Ascending aorta (tissue), 2 donors: ENCODE measurements at regions not wholly inside any gene's neighbourhood (a gene's known extent, or its start where the extent isn't known, plus 50 kb on each side); places are given as distances from the start of the nearest gene placed in this dataset.

ENCODE experiments used
- DNase-seq, 2 donors: peaks; one replicate each; pipeline ENCODE4 v3.0.0-alpha.2; 2019; ENCODE audit warnings: low spot score in 2 of 2
- H3K27ac ChIP-seq, 2 donors: fragments of 200-600 bp; sonication (generic); one replicate each; pipeline ENCODE4 v1.5.1; 2016 to 2017; ENCODE audit warnings: mild to moderate bottlenecking in 1 of 2
- H3K27me3 ChIP-seq: fragments of 200-600 bp; sonication (generic); one replicate; pipeline ENCODE4 v1.5.1; 2017
- H3K36me3 ChIP-seq, 2 donors: fragments of 200-600 bp; sonication (generic); one replicate each; pipeline ENCODE4 v1.5.1; 2016
- H3K4me1 ChIP-seq, 2 donors: fragments of 200-600 bp; sonication (generic); one replicate each; pipeline ENCODE4 v1.5.1; 2016 to 2017; ENCODE audit warnings: mild to moderate bottlenecking in 1 of 2
- H3K4me3 ChIP-seq, 2 donors: fragments of 200-600 bp; sonication (generic); one replicate each; pipeline ENCODE4 v1.5.1; 2016 to 2017; ENCODE audit warnings: mild to moderate bottlenecking in 1 of 2
- H3K9me3 ChIP-seq, 2 donors: fragments of 200-600 bp; sonication (generic); one replicate each; pipeline ENCODE4 v1.5.1; 2016
- intact Hi-C: fragments of 100-400 bp; cut with DNase I; formaldehyde crosslinking; loops from one replicate; pipeline ENCODE4 v1.15.1; 2023
- TF ChIP-seq, protein P1 (sequence below), 3 experiments: fragments of 200-600 bp in 2 of 3; fragments of 450-650 bp in 1 of 3; sonication (generic) in 2 of 3; IDR thresholded peaks; one replicate each; pipeline ENCODE4 v1.5.1; 2016 to 2019; ENCODE audit warnings: antibody characterized with exemption in 3 of 3, mild to moderate bottlenecking in 1 of 3, moderate library complexity in 1 of 3

- no peak for DNase-seq
- intact Hi-C loops, result no loop called here
- H3K4me1 ChIP-seq, result no peaks in the 10 kb centered on the region
- H3K4me3 ChIP-seq, result no peak overlapping the region
- H3K36me3 ChIP-seq, result no peaks in the 10 kb centered on the region
- no peaks in the 10 kb centered on the region for H3K9me3 ChIP-seq
- no peaks in the 10 kb centered on the region for H3K27me3 ChIP-seq
- TF ChIP-seq, protein P1, sequence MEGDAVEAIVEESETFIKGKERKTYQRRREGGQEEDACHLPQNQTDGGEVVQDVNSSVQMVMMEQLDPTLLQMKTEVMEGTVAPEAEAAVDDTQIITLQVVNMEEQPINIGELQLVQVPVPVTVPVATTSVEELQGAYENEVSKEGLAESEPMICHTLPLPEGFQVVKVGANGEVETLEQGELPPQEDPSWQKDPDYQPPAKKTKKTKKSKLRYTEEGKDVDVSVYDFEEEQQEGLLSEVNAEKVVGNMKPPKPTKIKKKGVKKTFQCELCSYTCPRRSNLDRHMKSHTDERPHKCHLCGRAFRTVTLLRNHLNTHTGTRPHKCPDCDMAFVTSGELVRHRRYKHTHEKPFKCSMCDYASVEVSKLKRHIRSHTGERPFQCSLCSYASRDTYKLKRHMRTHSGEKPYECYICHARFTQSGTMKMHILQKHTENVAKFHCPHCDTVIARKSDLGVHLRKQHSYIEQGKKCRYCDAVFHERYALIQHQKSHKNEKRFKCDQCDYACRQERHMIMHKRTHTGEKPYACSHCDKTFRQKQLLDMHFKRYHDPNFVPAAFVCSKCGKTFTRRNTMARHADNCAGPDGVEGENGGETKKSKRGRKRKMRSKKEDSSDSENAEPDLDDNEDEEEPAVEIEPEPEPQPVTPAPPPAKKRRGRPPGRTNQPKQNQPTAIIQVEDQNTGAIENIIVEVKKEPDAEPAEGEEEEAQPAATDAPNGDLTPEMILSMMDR (IDR thresholded peaks at IDR 0.05), result no peak
- H3K27ac ChIP-seq, result no peak overlapping the region
Measured at GRCh38 chr15:81966631-81967030, 79.2 kb downstream of the MEX3B start.

DNA sequence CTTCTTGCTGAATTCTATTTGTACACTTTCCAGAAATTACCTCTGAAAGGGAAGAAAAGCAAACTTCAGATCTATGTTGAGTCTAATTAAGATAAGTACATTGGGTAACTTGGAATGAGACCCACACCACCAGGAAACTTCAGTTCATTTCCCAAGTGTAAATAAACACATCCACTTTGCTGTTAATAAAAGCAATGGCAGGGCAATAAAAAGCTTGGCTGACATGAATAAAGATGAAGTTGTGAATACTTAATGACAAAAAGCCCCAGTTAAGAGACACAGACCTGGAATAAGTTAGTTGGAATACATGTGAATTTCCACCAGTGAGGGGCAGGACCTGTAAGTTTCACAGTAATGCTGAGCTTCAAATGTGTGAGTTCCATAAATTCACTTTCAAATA lies 83.3 kb downstream of the MEX3B start:
- intact Hi-C loops, result no loop called here
- H3K27me3 ChIP-seq, result no peaks in the 10 kb centered on the region
- no peaks in the 10 kb centered on the region for H3K36me3 ChIP-seq
- DNase-seq, result no peak
- H3K4me1 ChIP-seq, result no peaks in the 10 kb centered on the region
- no peaks in the 10 kb centered on the region for H3K9me3 ChIP-seq
- H3K27ac ChIP-seq, result no peak overlapping the region
- H3K4me3 ChIP-seq, result no peak overlapping the region
- TF ChIP-seq, protein P1 (IDR thresholded peaks at IDR 0.05), result no peak

DNA sequence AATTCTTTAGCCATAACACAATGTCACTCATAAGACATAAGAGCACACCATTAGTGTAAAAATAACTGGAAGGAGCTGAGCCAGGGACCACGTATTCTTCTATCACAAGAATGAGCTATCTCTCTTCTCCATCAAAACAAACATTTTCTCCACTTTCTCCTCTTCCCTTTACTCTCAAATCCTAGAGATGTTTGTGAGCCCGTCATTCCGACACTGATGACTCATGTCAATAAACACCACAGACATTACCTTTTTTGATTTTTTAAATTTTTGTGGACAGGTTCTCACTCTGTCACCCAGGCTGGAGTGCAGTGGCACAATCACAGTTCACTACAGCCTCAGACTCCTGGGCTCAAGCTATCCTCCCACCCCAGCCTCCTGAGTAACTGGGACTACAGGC lies 86.6 kb downstream of the MEX3B start:
- H3K4me3 ChIP-seq, result no peak overlapping the region
- H3K9me3 ChIP-seq, result no peaks in the 10 kb centered on the region
- DNase-seq, result no peak
- intact Hi-C loops, result no loop called here
- H3K36me3 ChIP-seq, result no peaks in the 10 kb centered on the region
- H3K27ac ChIP-seq, result no peak overlapping the region
- no peaks in the 10 kb centered on the region for H3K4me1 ChIP-seq
- TF ChIP-seq, protein P1 (IDR thresholded peaks at IDR 0.05), result no peak
- H3K27me3 ChIP-seq, result no peaks in the 10 kb centered on the region

DNA sequence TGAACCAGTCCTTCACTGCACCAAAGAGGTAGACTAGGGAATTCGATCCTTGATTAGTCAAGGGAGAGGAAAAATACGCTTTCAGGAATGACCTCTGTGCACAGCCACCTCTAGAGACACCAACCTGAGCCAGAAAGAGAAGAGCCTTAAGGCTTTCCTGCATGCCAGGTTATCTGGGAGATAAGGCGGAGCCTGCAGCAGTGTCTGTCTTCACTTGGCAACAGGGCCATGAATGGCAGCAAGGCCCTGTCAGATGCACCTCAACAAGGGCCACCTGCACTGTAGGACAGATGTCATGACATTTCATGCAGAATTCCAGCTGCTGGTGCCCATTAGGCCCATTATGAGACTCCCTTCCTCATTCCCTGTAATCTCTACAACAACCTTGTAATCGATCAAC lies 88.1 kb downstream of the MEX3B start:
- H3K27ac ChIP-seq, result no peak overlapping the region
- intact Hi-C loops, result no loop called here
- H3K27me3 ChIP-seq, result no peaks in the 10 kb centered on the region
- H3K4me3 ChIP-seq, result no peak overlapping the region
- H3K4me1 ChIP-seq, result no peaks in the 10 kb centered on the region
- H3K9me3 ChIP-seq, result no peaks in the 10 kb centered on the region
- no peak for DNase-seq
- no peaks in the 10 kb centered on the region for H3K36me3 ChIP-seq
- TF ChIP-seq, protein P1 (IDR thresholded peaks at IDR 0.05), result no peak

DNA sequence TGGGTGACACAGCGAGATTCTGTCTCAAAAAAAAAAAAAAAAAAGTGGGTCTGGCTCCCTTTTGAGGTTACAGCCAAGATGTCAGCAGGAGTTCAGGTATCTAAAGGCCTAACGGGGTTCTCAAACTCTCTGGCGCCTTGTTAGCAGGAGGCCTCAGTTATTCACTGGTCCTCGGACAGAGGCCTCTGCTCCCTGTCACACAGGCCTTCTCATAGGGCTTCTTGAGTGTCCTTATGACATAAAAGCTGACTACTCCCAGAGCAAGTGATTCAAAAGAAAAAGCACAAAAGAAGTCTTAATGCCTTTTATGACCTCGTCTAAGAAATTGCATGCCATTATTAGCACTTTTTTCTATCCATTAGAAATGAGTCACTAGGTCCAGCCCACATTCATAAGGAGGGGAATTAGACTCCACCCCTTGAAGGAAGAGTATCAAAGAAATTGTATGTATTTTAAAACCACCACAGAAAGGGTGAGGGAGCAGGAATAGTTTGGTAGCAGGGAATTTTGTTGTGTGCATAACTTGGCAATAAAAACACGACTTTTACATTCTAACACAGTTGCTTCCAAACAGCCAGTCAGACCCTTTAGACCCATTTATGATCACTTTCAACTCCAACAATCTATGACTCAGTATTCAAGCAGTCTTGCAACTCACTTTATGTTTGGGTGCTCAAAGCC lies 90.3 kb downstream of the MEX3B start:
- no peaks in the 10 kb centered on the region for H3K9me3 ChIP-seq
- no peaks in the 10 kb centered on the region for H3K27me3 ChIP-seq
- TF ChIP-seq, protein P1 (IDR thresholded peaks at IDR 0.05), result no peak
- no peaks in the 10 kb centered on the region for H3K4me1 ChIP-seq
- H3K27ac ChIP-seq, result no peak overlapping the region
- H3K36me3 ChIP-seq, result no peaks in the 10 kb centered on the region
- no peak for DNase-seq
- no peak overlapping the region for H3K4me3 ChIP-seq
- intact Hi-C loops, result no loop called here
